Activated naive CD4-positive, alpha-beta T cell treated with anti-CD3 and anti-CD28 coated beads, Interleukin-2, amount 50 U/mL, for 24 hours (primary cell): ENCODE measurements at regions not wholly inside any gene's neighbourhood (a gene's known extent, or its start where the extent isn't known, plus 50 kb on each side); places are given as distances from the start of the nearest gene placed in this dataset.

ENCODE experiments used
- H3K27ac Mint-ChIP-seq: one replicate; pipeline ENCODE4 v1.8.0; 2021; ENCODE audit warnings: mild to moderate bottlenecking, mixed read lengths
- H3K27me3 Mint-ChIP-seq: one replicate; pipeline ENCODE4 v1.8.0; 2021; ENCODE audit warnings: mixed read lengths
- H3K36me3 Mint-ChIP-seq: one replicate; pipeline ENCODE4 v1.8.0; 2021; ENCODE audit warnings: mixed read lengths
- H3K4me1 Mint-ChIP-seq: one replicate; pipeline ENCODE4 v1.8.0; 2021; ENCODE audit warnings: mixed read lengths
- H3K4me3 Mint-ChIP-seq: one replicate; pipeline ENCODE4 v1.8.0; 2021; ENCODE audit warnings: mild to moderate bottlenecking, mixed read lengths
- H3K9me3 Mint-ChIP-seq: one replicate; pipeline ENCODE4 v1.8.0; 2021; ENCODE audit warnings: mixed read lengths

DNA sequence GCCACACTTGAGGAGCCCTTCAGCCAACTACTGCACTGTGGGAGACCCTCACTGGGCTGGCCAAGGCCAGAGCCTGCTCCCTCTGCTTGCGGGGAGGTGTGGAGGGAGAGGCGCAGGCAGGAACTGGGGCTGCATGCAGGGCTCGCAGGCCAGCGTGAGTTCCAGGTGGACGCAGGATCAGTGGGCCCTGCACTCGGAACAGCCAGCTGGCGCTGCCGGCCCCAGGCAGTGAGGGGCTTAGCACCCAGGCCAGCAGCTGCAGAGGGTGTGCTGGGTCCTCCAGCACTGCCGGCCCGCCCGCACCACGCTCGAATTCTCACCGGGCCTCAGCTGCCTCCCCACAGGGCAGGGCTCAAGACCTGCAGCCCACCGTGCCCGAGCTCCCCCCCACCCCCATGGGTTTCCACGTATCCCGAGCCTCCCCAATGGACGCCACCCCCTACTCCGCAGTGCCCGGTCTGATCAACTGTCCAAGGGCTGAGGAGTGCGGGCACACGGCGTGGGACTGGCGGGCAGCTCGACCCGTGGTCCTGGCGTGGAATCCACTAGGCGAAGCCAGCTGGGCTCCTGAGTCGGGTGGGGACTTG, 1293.8 kb upstream of the PCDH9 start:
- Mint-ChIP-seq H3K27me3 (no peaks in the 10 kb centered on the region), H3K9me3 (peaks cover 11% of the 10 kb centered on the region), H3K36me3 (no peaks in the 10 kb centered on the region), H3K4me3 (no peak overlapping the region), H3K27ac (no peak overlapping the region), H3K4me1 (no peaks in the 10 kb centered on the region)

DNA sequence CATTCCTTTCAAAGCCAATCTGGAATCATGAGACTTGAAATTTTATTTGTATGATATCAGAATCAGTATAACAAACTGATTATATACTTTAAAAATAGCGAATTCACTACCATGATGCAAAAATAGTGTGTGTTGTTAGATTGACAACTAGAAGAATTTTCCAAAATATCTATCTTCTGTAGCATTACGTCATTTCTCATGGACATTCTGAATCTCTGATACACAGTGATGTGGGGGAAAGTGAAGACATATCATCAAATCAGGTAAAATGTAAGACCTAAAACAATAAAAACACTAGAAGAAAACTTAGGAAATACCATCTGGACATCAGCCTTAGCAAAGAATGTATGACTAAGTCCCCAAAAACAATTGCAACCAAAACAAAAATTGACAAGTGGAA, 1292.0 kb upstream of the PCDH9 start:
- Mint-ChIP-seq H3K9me3 (peaks cover 11% of the 10 kb centered on the region), H3K27me3 (no peaks in the 10 kb centered on the region), H3K4me1 (no peaks in the 10 kb centered on the region), H3K27ac (no peak overlapping the region), H3K4me3 (no peak overlapping the region), H3K36me3 (no peaks in the 10 kb centered on the region)

DNA sequence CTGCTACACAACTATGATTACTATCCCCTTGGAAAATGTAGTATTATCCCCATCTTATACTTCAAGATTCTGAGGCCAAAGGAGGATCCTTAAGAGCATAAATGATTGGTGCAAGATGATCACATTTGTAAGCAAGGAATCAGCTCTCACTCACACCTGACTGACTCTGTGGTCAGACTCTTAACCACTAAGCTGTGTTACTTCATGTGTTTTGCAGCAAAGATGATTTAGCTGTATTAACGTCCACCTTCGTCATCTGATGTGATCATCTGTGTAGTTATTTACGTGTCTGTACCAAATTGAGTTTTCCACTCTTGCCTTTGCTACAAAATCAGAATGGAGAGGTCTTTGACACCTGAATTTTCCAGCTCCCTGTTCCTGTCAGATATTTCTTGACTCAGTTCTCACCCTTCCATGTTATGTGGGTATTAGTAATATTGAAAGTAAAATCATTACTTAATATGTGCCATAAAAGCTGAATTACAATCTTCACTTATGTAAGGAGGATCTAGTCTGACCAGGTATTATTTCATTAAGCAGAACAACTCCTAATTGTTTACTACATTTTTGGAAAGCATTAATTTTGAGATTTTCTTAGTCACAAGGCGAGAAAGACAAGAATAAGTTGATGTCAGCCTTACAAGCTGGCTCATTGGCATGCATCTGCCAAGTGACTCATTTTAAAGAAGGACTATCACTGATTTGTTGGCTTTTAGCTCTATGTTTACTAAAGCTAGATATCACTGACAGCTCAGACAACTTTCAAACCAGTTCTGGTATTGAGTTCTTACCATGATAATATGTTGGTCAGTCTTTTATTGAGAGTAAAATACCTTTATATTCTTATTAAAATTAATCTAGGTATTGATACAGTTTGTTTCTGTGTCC, 1279.8 kb upstream of the PCDH9 start:
- no peaks in the 10 kb centered on the region for H3K9me3 Mint-ChIP-seq
- no peak overlapping the region for H3K27ac Mint-ChIP-seq
- no peak overlapping the region for H3K4me3 Mint-ChIP-seq
- no peaks in the 10 kb centered on the region for H3K4me1 Mint-ChIP-seq
- H3K36me3 Mint-ChIP-seq: no peaks in the 10 kb centered on the region
- no peaks in the 10 kb centered on the region for H3K27me3 Mint-ChIP-seq

DNA sequence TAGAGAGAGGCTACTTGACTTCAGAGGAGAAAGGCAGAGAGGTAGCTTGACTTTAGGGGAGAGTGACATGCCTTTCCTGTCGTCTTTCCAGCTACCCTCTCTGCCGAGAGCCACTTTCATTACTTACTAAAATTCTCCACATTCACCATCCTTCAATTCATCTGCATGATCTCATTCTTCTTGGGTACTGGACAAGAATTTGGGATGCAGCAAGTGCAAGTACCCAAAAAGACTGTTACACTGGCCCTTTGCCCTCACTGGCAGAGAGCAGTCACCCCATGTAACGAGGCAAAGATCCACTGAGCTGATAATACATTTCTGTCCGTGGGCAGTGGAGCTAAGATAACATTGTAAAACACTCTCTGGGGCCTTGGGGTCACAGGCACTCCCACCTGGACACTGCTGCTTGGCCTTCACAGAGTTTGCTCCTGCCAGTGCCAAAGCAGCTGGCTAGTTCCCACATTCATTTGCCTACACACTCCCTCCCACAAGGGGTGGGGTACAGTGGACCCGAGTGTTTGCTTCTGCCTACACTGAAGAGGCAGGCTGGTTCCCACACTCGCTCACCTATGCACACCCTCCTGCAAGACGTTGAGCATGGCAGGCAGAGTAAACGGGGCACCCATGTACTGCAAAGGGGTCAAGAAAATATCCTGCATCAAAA, 1276.9 kb upstream of the PCDH9 start:
- no peaks in the 10 kb centered on the region for H3K9me3 Mint-ChIP-seq
- no peaks in the 10 kb centered on the region for H3K36me3 Mint-ChIP-seq
- no peaks in the 10 kb centered on the region for H3K27me3 Mint-ChIP-seq
- no peaks in the 10 kb centered on the region for H3K4me1 Mint-ChIP-seq
- H3K27ac Mint-ChIP-seq: no peak overlapping the region
- H3K4me3 Mint-ChIP-seq: no peak overlapping the region

DNA sequence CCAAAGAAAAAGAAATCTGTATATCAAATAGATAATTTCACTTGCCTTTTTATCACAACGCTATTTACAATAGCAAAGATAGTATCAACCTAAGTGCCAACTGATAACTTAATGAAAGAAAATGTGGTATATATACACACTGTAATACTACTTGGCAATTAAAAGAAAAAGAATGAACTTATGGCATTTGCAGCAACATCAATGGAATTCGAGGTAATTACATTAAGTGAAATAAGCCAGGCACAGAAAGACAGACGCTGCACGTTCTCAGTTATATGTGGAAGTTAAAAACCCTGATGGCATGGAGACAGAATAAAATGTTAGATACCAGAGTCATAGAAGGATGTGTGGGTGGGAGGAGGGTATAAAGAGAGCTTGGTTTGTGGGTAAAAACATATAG, 1260.5 kb upstream of the PCDH9 start:
- Mint-ChIP-seq H3K27me3 (no peaks in the 10 kb centered on the region), H3K4me3 (no peak overlapping the region), H3K4me1 (no peaks in the 10 kb centered on the region), H3K36me3 (no peaks in the 10 kb centered on the region), H3K27ac (no peak overlapping the region), H3K9me3 (peaks cover 6% of the 10 kb centered on the region)

DNA sequence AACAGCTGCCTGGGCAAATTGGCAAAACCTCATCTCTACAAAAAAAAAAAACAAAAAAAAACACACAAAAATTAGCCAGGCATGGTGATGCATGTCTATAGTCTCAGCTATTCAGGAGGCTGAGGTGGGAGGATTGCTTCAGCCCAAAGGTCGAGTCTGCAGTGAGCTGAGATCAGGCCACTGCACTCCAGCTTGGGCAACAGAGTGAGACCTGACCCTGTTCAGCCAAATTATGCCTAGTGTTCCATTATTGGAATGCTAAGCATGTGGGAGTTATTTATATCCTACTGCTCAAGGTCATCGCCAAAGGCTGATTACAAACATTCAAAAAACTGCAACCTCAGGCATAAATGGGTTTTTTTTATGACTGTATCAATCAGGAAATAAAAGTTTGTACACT, 1251.0 kb upstream of the PCDH9 start:
- Mint-ChIP-seq H3K27me3 (no peaks in the 10 kb centered on the region), H3K4me1 (no peaks in the 10 kb centered on the region), H3K4me3 (no peak overlapping the region), H3K36me3 (no peaks in the 10 kb centered on the region), H3K27ac (no peak overlapping the region), H3K9me3 (peaks cover 4% of the 10 kb centered on the region)

DNA sequence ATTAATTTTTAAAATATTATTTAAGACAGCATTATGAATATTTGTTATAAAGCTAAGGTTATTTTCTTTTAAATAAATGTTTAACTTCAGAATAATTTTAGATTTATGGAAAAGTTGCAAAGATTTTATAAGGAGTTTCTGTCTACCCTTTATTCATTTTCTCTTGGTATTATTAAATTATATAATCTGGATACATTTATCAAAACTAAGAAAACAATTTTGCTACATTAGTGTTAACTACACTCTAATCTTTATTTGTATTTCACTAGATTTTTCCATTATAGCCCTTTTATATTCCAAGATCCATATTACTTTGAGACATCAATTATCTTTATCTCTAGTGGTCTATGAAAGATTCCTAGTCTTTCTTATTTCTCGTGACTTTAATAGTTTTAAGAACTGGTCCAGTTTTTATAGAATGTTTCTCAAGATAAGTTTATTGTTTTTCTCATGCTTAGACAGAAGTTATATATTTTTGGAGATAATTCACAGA, 1243.7 kb upstream of the PCDH9 start:
- H3K4me1 Mint-ChIP-seq: no peaks in the 10 kb centered on the region

DNA sequence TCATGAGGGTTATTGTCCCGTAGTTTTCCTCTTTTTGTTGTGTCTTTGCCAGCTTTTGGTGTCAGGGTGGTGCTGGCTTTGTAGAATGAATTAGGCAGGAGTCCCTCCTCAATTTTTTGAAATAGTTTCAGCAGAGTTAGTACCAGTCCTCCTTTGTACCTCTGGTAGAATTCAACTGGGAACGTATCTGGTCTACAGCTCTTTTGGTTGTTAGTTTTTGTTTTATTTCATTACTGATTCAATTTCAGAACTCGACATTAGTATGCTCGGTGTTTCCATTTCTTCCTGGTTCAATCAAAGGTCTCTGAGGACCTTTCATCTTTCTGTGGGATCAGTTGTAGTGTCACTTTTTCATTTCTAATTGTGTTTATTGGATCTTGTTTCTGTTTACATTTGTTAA, 1237.0 kb upstream of the PCDH9 start:
- Mint-ChIP-seq H3K4me1 (no peaks in the 10 kb centered on the region), H3K27ac (no peak overlapping the region), H3K27me3 (no peaks in the 10 kb centered on the region), H3K36me3 (no peaks in the 10 kb centered on the region), H3K9me3 (peaks cover 5% of the 10 kb centered on the region), H3K4me3 (no peak overlapping the region)

More for the DNA sequence above, 1243.7 kb upstream of the PCDH9 start:
- H3K27me3 Mint-ChIP-seq: no peaks in the 10 kb centered on the region
- H3K9me3 Mint-ChIP-seq: no peaks in the 10 kb centered on the region
- no peak overlapping the region for H3K27ac Mint-ChIP-seq
- no peaks in the 10 kb centered on the region for H3K36me3 Mint-ChIP-seq
- no peak overlapping the region for H3K4me3 Mint-ChIP-seq

DNA sequence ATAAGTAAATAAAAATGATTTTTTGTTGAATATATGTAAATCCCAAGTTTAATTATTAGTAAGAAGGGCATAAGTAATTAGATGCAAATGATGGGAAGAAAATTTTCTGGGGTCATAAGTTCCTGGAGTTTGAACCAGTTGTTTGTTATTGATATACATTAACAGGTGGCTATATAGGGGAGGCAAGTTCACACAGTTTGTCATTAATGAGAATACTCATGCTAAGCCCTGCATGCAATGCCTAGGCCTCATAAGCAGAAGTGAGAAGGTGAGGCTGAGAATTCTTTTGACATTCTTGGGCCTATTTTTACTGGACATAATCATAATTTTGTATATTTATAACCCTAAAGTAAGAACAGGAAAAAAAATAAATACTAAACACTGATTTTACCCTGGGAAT, 1210.7 kb upstream of the PCDH9 start:
- no peak overlapping the region for H3K27ac Mint-ChIP-seq
- no peaks in the 10 kb centered on the region for H3K4me1 Mint-ChIP-seq
- no peaks in the 10 kb centered on the region for H3K36me3 Mint-ChIP-seq
- H3K4me3 Mint-ChIP-seq: no peak overlapping the region
- H3K27me3 Mint-ChIP-seq: no peaks in the 10 kb centered on the region
- H3K9me3 Mint-ChIP-seq: peaks cover 6% of the 10 kb centered on the region

DNA sequence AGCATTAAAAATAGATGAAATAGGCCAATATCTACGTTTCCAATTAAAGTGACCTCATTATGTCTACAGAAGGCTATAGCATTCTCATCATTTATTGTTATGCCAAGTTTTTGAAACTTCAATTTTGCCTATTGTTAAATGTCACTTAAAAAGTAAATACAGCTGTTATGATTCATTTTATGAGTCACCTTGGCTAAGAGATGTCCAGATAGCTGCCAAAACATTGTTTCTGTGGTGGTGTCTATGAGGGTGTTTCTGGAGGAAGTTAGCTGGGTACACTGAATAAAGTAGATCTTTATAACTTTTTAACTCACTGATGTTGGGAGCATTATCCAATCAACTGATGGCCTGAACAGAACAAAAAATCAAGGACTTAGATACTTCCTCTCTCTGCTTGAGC, 1209.7 kb upstream of the PCDH9 start:
- Mint-ChIP-seq H3K4me3 (no peak overlapping the region), H3K27me3 (no peaks in the 10 kb centered on the region), H3K9me3 (peaks cover 1% of the 10 kb centered on the region), H3K4me1 (no peaks in the 10 kb centered on the region), H3K36me3 (no peaks in the 10 kb centered on the region), H3K27ac (no peak overlapping the region)

DNA sequence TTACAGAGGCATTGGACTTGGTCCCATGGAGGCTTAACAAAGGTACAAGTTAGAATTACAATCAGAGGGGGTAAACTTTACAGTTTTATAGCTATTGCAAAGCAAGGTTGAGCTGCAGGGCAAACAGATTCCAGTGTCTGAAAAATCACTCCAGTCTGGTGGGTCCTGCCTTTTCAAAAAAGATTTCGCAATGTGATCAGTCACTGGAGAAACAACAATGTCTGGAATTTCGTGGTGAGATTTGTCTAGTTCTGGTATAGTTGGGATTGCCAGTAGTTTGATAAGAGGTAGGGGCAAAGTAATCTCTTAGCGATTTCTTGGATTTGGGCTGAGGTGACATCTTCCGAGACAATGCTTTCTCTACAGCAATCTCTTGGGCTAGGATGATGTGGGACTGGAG, 1198.2 kb upstream of the PCDH9 start:
- H3K9me3 Mint-ChIP-seq: peaks cover 11% of the 10 kb centered on the region
- H3K27me3 Mint-ChIP-seq: no peaks in the 10 kb centered on the region
- H3K27ac Mint-ChIP-seq: no peak overlapping the region
- no peaks in the 10 kb centered on the region for H3K4me1 Mint-ChIP-seq
- H3K4me3 Mint-ChIP-seq: no peak overlapping the region
- no peaks in the 10 kb centered on the region for H3K36me3 Mint-ChIP-seq

DNA sequence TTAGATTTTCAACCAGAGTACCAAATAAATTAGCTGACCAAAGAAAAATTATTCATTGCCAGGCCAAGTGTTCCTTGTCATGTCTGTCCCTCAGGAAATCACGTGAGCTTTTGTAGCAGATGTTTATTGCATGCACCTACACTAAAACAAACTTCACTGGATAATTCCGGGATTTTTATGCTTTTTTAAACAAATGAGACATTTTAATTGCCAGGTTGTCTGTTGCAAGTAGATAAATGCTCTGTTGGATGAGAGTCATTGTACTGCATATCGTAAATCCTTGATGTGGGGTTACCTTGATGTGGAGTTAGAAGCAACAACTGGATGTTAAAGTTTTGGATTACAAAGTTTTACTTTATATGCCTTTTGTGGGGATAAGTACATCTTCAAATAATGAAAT, 1187.7 kb upstream of the PCDH9 start:
- Mint-ChIP-seq H3K4me1 (no peaks in the 10 kb centered on the region), H3K9me3 (peaks cover 21% of the 10 kb centered on the region), H3K4me3 (no peak overlapping the region), H3K27ac (no peak overlapping the region), H3K36me3 (no peaks in the 10 kb centered on the region), H3K27me3 (no peaks in the 10 kb centered on the region)

DNA sequence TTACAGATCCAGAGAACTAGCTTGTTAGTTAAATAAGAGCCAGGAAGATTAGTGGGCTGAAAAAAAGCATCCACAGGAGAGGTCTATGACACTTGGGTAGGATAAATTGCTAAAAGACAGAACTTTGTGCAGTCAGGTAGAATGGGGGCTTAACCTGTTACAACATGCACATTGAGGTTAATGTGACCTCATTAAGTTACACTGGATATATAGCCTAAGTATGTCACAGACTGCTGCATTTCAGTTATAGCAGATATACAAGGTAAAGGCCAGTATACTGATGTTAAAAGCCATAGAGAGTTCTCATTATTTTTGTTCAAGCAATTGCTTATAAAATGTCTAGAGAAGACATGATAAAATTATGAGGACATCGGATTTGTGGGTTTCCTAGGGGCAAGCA, 1179.9 kb upstream of the PCDH9 start:
- Mint-ChIP-seq H3K36me3 (peaks cover 1% of the 10 kb centered on the region), H3K27ac (no peak overlapping the region), H3K27me3 (no peaks in the 10 kb centered on the region), H3K4me1 (no peaks in the 10 kb centered on the region), H3K9me3 (peaks cover 13% of the 10 kb centered on the region), H3K4me3 (no peak overlapping the region)

DNA sequence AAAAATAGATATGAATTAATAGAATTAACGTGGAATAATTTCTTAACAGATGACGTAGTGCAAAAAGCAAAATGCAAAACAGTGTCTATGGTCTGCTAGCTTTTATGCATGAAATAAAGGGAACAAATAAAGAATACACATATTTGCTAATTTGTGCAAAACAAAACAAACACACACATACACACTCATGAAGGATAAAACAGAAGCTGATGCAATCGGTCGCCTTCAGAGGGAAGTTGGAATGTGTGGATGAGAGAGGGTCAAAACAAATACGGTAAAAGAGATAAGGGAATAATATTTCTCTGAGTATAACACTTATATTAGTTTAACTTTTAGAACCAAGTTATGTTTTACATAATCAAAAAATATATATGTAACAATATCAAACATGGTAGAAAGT, 1160.9 kb upstream of the PCDH9 start:
- no peaks in the 10 kb centered on the region for H3K4me1 Mint-ChIP-seq
- H3K27me3 Mint-ChIP-seq: no peaks in the 10 kb centered on the region
- H3K9me3 Mint-ChIP-seq: no peaks in the 10 kb centered on the region
- no peaks in the 10 kb centered on the region for H3K36me3 Mint-ChIP-seq
- no peak overlapping the region for H3K27ac Mint-ChIP-seq
- H3K4me3 Mint-ChIP-seq: no peak overlapping the region

DNA sequence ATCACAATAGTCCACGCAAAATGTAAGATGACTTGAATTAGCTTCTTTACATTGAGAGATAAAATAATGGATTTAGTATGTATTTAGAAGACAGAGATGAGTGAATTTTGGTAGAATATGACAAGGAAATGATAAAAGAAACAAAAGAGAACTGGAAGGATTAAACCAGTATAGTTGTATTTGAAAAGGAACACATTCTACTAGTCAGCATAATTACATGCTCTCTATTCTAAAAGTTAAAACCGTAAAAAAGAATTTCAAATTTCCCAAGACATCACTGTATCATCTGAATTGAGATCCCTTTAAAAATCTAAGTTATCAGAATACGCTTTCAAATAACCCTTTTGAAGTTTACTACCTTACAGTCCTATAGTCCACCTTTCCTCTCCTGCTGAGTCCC, 1156.7 kb upstream of the PCDH9 start:
- Mint-ChIP-seq H3K27ac (no peak overlapping the region), H3K4me3 (no peak overlapping the region), H3K4me1 (no peaks in the 10 kb centered on the region), H3K9me3 (no peaks in the 10 kb centered on the region), H3K27me3 (no peaks in the 10 kb centered on the region), H3K36me3 (no peaks in the 10 kb centered on the region)
